AML-193 (cell line): ENCODE measurements at regions not wholly inside any gene's neighbourhood (a gene's known extent, or its start where the extent isn't known, plus 50 kb on each side); places are given as distances from the start of the nearest gene placed in this dataset.

ENCODE experiments used
- DNase-seq, 2 experiments: peaks; one replicate each; lab custom pipeline; 2025; lab: John Stamatoyannopoulos, UW

DNA sequence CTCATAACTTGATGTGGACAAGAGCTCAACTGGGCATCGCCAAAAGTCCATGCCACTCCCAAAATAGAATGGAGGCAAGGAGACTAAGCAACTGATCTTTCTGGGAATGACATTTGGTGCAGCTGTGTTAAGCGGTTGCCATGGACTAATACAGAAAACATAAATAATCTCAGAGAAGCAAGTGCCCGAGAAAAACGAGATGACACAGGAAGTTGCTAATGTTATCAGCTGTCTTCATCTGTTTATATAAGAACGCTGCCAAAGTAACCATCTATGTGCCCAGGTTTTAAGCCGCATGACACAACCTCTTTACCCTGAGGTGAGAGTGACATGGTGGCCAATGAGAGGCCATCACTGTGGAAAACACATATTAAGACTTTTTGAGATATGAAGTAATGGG, 54.9 kb upstream of the SACS start:
- no peak for DNase-seq

DNA sequence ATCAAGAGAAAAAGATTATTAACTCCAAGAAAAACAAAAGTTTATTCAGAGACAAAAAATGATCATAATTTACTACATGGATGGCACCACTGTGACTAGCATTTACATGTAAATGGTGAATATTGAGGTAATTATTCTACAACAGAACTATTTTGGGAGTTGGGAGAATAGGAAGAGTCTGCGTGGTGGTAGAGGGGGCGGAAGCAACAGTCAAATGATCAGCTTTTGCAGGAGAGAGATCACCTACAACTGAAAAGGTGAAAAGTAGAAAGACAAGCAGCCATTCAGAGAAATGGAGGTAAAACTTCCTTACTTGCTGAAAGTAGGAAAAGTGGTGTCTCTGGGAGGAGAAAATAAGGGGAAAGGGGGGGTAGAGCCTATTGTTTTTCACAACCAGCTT, 62.8 kb upstream of the SACS start:
- no peak for DNase-seq

DNA sequence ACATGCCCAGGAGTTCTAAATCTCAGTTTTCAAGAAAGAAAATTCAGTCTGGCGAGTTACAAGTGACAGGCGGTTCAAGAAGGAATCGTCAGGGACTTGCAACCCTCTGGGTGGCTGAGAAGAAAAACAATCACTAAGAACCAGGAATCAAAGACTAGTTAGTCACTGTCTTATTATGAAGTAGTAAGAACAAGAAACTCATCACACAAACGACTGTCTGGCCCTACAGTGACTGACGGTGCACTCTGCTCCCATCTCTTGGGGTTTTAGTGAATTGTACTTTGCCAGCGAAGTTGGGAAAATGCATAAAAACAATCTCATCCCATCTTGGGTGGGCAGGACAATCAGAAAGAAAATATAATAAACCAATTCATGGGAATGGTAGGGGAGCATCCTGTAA, 63.7 kb upstream of the SACS start:
- DNase-seq, result no peak

DNA sequence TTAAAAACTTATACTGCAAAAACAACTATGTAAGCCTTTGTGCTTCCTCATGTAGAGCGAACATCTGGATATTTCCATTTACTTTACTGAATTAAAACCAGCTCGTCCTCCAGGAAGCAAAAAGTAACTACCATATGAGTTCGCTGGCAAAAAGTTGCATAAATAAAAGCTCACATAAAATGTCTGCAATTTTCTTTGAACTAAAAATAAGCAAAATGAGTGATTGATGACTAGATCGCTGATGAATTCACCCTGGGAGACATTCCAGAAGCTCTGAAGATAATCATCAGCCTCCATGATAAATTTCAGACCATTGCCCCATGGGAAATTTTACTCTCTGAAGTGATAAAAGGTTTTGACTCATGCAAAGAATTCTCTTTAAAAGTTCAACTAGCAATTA, 67.3 kb upstream of the SACS start:
- no peak for DNase-seq

DNA sequence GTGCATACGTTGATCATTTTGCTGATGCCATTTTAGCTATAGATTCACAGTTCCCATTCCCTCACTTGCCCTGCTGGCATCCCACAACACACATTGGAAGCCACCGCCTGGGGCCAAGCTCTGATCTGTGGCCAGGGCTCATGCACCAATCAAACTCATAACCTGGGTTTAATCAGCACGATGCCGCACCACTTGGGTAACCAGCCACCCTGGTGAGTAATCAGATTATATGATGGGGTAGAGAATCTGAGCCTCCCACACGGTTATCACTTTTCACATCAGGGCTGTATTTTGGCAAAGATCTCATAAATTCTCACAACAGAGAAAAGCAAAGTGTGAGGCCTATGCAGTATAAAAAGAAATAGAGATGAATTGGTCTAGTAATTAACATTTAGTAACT, 66.0 kb upstream of the TNFRSF19 start:
- DNase-seq, result no peak

DNA sequence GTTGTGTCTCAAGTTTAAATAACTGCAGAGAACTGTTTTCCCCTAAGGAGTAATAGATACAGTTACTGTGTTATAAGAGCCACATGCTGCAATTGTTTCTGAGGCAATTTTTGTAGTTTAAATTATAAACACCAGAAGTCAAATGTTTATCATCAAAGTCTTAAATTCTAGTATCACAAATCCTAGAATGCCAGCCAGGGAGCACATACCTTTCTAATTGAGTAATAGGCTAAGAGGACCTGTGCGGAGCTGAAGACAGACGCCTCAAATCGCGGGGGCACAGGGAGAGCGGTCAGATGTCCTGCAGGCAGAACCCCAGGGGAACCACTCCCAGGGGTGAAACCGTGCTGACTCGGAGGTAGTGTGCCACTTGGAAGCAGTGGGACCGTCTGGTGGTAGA, 65.2 kb upstream of the TNFRSF19 start:
- DNase-seq, result no peak

DNA sequence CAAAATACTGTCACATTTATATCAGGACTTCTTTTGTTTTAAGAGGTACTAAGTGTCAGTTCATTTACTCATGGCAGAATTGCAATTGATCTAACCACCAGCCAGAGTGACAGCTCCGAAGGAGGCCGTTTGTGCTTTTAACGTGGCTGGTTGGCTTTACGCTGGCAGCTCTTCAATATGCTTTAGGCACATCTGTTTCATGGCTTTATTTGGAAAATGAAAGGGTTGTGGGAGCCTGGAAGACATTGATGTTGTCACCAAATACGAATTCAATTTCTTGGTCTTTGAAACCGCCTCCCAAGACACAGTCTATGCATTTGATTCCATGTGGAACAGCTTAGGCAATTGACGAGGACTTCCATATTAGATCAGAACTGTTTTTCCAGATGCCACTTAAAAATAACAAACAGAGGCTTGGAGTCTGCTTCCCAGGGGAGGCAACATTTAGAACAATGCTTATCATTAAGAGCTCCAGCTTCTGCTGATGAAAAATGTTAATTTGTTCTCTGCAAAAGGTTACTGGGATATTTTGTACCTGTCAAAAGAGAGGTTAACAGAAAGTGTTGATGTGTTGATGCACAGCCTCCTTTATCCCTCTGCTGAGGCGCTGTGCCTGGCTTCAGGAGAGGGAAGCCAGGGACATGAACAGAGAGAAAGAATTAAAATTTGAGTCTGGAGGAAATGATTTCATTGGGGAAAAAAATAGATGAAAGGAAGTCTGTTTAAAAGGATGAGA, 64.0 kb upstream of the TNFRSF19 start:
- no peak for DNase-seq

DNA sequence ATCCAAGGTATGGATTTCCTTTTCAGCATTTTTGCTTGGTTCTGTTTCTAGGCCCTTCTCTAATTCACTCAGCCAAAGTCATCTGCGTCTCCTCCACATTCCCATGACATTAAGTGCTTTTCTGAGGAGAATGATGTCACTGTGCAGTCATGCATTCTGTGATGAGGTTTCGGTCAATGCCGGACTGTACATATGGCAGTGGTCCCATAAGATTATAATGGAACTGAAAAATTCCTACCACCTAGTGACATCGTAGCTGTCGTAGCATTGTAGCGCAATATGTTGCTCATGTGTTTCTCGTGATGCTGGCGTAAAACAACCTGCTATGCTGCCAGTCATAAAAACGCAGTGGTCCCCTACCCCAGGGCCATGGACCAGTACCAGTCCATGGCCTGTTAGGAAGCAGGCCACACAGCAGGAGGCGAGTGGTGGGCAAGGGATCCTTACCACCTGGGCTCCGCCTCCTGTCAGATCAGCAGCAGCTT, 63.4 kb upstream of the TNFRSF19 start:
- no peak for DNase-seq

DNA sequence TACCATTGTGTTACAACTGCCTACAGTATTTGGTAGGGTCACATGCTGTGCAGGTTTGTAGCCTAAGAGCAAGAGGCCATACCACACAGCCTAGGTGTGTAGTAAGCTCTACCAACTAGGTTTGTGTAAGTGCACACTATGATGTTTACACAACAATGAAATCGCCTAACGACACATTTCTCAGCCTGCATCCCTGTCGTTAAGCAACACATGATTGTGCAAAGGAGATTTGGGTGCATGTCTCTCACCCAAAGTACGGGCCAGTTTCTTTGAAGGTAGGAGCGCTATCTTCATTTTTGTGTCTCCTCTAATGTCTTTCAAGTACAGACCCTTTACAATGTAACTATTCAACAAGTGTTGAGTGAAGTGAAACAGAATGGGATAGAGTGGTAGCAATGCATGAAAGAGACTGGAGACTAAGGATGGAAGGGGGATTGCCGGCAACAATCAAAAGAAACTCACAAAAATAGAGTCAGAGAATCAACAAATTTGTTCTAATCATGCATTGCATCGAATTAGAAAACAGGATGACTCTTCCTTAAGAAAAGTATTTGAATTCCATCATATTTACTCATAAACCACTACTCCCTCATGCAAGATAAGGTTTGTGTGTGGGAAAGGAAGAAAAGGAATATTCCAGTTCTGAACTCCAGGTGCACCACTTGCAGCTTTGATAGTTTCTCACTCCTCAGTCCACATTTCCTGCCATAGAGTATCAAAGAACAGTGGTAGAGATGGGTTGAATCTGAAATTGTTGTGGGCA, 60.2 kb upstream of the TNFRSF19 start:
- no peak for DNase-seq

DNA sequence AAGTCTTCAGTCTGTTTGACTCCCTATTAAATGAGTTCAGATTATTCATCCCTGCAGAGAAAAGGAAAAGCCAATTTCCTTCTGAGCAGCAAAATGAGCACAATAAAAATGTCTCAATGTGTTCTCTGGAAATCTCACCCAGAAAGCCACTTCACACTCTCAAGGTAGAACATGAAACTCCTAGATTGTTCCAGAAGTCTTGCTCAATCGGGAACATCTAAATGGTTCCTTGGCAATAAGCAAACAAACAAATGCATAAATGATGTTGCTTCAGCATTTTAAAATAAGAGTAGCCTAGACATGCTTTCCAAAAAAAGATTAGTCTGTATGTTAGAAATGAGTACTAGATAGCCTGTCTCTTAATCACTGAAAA, 59.7 kb upstream of the TNFRSF19 start:
- no peak for DNase-seq

DNA sequence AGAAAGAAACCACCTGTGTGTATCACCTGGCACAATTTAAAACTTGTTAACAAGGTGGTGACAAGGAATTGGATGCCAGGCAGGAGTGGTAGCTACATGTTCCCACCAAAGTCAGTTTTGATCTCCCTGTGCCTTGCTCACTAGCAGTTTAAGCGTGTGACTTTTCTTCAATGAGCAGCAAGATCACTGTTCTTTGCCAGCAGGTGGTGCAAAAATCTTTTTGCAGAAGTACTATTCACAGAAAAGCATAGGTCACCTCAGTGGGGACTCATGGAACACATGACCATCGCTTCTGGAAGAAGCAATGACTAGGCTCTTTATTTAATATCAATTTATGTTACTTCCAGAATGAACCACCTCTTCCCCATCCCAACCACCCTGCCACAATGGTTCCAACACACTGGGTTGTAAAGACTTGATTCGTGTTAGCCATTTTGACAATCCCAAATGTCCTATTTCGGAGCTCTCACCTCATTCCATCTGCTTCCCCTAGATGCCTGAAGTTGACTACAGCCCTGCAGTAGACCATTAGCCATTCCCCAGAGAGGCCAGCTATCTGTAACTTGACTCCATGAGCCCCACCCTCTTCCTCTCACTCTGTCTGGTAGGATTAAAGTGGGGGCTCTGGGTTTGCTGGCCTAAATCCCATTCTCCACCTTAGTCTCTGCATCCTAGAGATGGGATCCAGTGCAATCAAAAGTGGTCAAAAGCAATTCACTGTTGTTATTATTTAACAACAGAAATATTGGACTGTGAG, 59.1 kb upstream of the TNFRSF19 start:
- DNase-seq, result peak; percentile 49 to 59

DNA sequence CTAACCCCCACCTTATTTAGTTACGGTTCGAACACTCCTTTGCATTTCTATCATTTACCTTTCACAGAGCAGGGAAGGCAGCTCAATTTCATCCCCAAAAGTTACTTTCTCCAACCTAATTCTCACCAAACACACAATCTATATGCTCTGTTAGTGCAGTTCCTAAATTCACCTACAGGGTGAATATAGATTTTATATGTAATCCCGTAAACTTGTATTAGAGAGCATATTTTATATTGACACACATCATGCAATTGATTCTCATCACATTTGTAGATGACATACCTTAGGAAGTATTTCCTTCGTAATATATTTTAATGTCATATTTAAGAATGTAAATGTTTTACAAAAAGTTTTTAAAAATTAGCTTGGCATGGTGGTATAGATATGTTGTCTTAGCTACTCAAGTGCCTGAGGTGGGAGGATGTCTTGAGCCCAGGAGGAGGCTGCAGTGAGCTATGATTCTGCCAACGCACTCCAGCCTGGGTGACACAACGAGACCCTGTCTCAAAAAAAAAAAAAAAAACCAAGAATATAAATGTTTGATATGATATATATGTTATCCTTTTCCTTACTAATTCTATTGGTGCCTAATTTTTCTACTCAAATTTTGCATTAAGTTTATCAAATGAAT, 57.3 kb upstream of the TNFRSF19 start:
- peak; percentile 1 for DNase-seq

DNA sequence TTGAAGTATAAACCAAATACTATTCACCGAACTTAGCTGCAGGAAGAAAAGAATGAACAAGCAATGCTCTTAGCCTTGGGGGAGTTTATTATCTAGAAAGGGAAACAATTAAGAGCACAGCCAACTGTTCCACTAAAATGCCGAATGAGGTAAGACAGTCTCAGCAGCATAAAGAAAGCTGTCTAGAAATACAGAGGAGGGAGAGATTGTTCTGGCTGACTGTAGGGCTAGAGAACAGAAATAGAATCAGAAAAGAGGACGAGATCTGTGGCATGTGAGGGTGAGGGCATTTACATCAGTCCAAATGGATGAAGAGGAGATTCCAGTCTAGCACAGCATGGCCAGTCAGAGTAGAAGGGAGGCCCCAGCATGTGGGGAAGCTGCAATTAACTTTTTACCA, 56.8 kb upstream of the TNFRSF19 start:
- DNase-seq, result no peak

DNA sequence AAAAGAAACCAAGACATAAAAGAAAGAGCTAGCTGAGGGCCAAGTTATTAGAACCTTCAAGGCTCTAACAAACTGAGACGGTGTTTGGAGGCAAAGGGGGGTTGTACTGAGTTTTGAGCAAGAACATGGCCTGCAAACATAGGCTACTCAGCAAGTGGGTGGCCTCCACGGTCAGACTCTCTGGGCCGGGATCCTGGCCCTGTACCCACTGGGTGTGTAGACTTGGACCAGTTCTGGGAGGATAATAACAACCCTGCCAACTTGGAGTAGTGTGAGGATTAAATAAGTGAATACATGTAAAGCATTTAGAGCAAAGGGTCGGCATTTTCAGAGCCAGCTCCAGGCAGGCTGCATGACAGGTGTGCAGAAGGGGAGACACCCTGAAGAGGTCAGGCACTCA, 56.1 kb upstream of the TNFRSF19 start:
- DNase-seq, result no peak

DNA sequence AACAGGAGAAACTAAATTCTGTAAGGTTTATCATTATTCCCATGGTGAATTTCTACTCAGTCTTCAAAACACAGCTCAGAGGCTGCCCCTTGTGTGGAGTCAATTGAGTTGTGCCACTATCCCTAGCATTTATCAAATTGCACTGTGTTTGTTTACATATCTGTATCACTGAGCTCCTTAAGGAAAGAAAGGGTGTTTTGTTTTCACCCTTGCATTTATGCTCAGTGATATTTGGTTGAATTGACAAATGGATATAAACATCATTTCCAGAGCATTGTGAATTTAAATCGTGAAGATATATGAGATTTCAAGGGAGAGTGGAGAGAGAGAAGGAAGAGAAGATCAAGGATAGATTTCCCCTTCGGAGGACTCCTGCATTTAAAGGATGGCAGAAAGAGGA, 55.1 kb upstream of the TNFRSF19 start:
- no peak for DNase-seq

DNA sequence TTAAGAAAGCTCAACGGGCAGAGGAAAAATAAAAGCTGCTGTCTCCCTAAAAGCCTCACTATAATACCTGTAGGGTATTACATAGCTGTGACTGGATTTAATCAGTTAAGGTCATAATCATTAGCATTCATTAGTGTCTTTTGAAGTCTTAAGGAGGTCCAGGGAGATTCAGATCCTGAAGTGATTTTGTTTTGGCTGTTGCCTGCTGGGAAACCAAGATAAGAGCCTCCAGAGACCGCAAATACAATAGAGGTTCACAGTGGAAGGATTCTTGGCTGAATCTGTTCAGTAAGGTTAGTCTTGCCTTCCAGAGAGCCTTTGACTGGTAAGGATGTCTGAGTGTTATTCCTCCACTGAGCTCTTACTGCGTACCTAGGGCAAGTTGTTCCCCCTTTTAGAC, 54.0 kb upstream of the TNFRSF19 start:
- DNase-seq, result no peak

DNA sequence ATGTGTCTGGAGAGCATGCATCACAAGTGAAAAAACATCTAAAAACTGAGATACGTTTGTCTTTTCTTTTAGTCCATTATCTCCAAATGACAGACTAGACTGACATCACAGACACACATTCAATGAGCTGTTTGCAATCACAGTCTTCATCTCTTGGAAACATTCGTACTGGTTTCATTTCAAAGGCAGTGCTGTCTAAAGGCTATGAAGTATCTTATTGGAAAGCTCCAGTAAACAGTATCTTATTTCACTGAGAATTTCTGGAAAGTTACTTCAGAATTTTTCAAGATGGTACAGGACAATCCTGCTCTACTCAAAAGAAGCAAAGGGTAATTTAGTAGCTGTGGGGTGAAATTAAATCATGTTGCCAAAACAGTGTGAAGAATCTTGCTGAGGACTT, 53.5 kb upstream of the TNFRSF19 start:
- DNase-seq, result no peak

DNA sequence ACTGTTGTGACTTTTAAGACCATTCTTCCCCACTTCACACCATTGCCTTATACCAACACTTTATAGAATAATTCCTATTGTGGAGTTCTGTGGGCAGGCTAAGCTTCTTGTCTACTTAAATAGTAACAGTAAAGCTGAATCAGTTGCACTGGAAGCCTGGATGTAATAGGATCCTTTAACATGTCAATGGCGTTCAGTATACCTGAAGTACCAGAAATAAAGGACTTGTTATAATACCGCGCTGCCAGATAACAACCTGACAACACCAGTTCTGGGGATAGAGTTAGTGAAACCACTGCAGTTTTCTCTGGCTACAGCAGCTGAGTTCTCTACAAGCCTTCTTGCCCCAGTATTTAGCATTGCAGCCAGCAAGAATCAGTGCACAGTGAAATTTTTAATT, 52.0 kb upstream of the TNFRSF19 start:
- DNase-seq, result no peak
